ENCODE measurements at regions not wholly inside any gene's neighbourhood (a gene's known extent, or its start where the extent isn't known, plus 50 kb on each side); places are given as distances from the start of the nearest gene placed in this dataset.

- peak; percentile 97 for FAIRE-seq
Observed at GRCh38 chr6:56708810-56709597, 66.3 kb upstream of the DST start.

GRCh38 chr6:56706981-56707726, 64.5 kb upstream of the DST start:
- no peak for FAIRE-seq

GRCh38 chr6:56699066-56699654, 56.5 kb upstream of the DST start:
- FAIRE-seq = peak; percentile 93

GRCh38 chr6:56695702-56696101, 53.0 kb upstream of the DST start:
- no peak for FAIRE-seq

- FAIRE-seq = peak; percentile 90
Observed at GRCh38 chr6:56694002-56694401, 51.3 kb upstream of the DST start.

- FAIRE-seq = no peak
Observed at GRCh38 chr6:56693246-56693607, 50.5 kb upstream of the DST start.

GRCh38 chr6:56692523-56693245, 50.0 kb upstream of the DST start:
- no peak for FAIRE-seq

Data from G401.6 (cell line).